ENCODE measurements at regions not wholly inside any gene's neighbourhood (a gene's known extent, or its start where the extent isn't known, plus 50 kb on each side); places are given as distances from the start of the nearest gene placed in this dataset.

DNA sequence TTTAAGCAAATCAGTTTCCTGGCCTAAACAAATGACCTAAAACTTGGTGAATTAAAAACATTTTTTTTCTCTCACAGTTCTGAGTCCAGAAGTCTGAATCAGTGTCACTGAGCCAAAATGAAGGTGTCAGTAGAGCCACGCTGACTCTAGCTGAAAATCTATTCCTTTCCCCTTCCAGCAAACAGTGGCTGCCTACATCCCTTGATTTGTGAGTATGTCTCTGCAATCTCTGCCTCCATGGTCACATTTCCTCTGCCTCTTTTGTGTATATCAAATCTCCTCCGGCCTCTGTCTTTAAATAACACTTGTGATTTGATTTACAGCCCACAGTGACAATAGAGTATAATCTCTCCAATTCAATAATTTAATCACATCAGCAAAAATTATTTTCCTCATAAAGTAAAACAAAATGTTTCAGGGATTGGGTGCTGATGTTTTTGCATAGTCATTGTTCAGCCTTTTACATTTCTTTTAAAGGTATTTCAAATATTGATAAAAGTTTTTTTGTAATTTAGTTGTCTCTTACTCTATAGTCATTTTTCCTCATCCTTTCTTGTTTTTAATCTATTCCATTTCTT, 1715.4 kb downstream of the BRINP3 start:
- TF ChIP-seq POLR2A (IDR thresholded peaks at IDR 0.05) (no peak), POLR2AphosphoS5 (IDR thresholded peaks at IDR 0.05) (no peak), EP300 (IDR thresholded peaks at IDR 0.05) (no peak)
- TF ChIP-seq, protein P1, sequence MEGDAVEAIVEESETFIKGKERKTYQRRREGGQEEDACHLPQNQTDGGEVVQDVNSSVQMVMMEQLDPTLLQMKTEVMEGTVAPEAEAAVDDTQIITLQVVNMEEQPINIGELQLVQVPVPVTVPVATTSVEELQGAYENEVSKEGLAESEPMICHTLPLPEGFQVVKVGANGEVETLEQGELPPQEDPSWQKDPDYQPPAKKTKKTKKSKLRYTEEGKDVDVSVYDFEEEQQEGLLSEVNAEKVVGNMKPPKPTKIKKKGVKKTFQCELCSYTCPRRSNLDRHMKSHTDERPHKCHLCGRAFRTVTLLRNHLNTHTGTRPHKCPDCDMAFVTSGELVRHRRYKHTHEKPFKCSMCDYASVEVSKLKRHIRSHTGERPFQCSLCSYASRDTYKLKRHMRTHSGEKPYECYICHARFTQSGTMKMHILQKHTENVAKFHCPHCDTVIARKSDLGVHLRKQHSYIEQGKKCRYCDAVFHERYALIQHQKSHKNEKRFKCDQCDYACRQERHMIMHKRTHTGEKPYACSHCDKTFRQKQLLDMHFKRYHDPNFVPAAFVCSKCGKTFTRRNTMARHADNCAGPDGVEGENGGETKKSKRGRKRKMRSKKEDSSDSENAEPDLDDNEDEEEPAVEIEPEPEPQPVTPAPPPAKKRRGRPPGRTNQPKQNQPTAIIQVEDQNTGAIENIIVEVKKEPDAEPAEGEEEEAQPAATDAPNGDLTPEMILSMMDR (IDR thresholded peaks at IDR 0.05), result no peak

Measured in sigmoid colon (tissue), 4 donors.